ENCODE measurements at regions not wholly inside any gene's neighbourhood (a gene's known extent, or its start where the extent isn't known, plus 50 kb on each side); places are given as distances from the start of the nearest gene placed in this dataset.
"Not testable (repeated sequence)": the region's sequence is repeated elsewhere in the genome, so short reads cannot be mapped to it uniquely, and the experiment has no call there.

GRCh38 chr1:234858722-234859121 is 248.7 kb upstream of the IRF2BP2 start:
- no peak for DNase-seq

- DNase-seq: peak; percentile 81
Measured at GRCh38 chr1:234856845-234857245, 246.9 kb upstream of the IRF2BP2 start.

- no peak for DNase-seq
Measured at GRCh38 chr1:234855851-234856250, 245.9 kb upstream of the IRF2BP2 start.

- DNase-seq: no peak
Measured at GRCh38 chr1:234854645-234855039, 244.7 kb upstream of the IRF2BP2 start.

- no peak for DNase-seq
Measured at GRCh38 chr1:234853906-234854644, 244.1 kb upstream of the IRF2BP2 start.

- no peak for DNase-seq
Measured at GRCh38 chr1:234852659-234853058, 242.7 kb upstream of the IRF2BP2 start.

- no peak for DNase-seq
Measured at GRCh38 chr1:234851450-234852438, 241.8 kb upstream of the IRF2BP2 start.

- DNase-seq: no peak
Measured at GRCh38 chr1:234849832-234850231, 239.9 kb upstream of the IRF2BP2 start.

GRCh38 chr1:234848972-234849649 is 239.1 kb upstream of the IRF2BP2 start:
- no peak for DNase-seq

GRCh38 chr1:234846813-234847212 is 236.8 kb upstream of the IRF2BP2 start:
- not testable (repeated sequence) for DNase-seq

GRCh38 chr1:234845836-234846235 is 235.9 kb upstream of the IRF2BP2 start:
- no peak for DNase-seq

GRCh38 chr1:234845097-234845660 is 235.2 kb upstream of the IRF2BP2 start:
- DNase-seq: no peak

GRCh38 chr1:234844479-234845031 is 234.6 kb upstream of the IRF2BP2 start:
- DNase-seq: no peak

- no peak for DNase-seq
Measured at GRCh38 chr1:234843946-234844345, 234.0 kb upstream of the IRF2BP2 start.

GRCh38 chr1:234842726-234843641 is 233.0 kb upstream of the IRF2BP2 start:
- no peak for DNase-seq

- no peak for DNase-seq
Measured at GRCh38 chr1:234841710-234842231, 231.8 kb upstream of the IRF2BP2 start.

- DNase-seq: no peak
Measured at GRCh38 chr1:234841281-234841680, 231.3 kb upstream of the IRF2BP2 start.

GRCh38 chr1:234840843-234841242 is 230.9 kb upstream of the IRF2BP2 start:
- DNase-seq: no peak

- no peak for DNase-seq
Measured at GRCh38 chr1:234840253-234840652, 230.3 kb upstream of the IRF2BP2 start.

- DNase-seq: no peak
Measured at GRCh38 chr1:234839663-234840062, 229.7 kb upstream of the IRF2BP2 start.

GRCh38 chr1:234838820-234839219 is 228.8 kb upstream of the IRF2BP2 start:
- no peak for DNase-seq

Measured in hindlimb muscle (tissue), 1 donor.